WTC11 (cell line): ENCODE measurements at regions not wholly inside any gene's neighbourhood (a gene's known extent, or its start where the extent isn't known, plus 50 kb on each side); places are given as distances from the start of the nearest gene placed in this dataset.

Experiments used
- ATAC-seq: fragments of 200-7000 bp; cut with Tn5 transposase; 2 replicates; pipeline ENCODE4 v1.10.0; 2021; ENCODE audit warnings: mild to moderate bottlenecking, moderate library complexity
- CTCF ChIA-PET: fragments of 300-600 bp; sonication (Branson Sonifier 250); formaldehyde crosslinking; loops from one replicate; lab custom pipeline; 2021; ENCODE audit warnings: antibody characterized with exemption; lab: Charles Lee
- POLR2A ChIA-PET: fragments of 350-600 bp; sonication (Branson Sonifier 250); formaldehyde crosslinking; loops from one replicate; lab custom pipeline; 2021; ENCODE audit warnings: antibody characterized with exemption; lab: Charles Lee
- DNase-seq: peaks from one replicate; pipeline ENCODE4 v3.0.0; 2021; ENCODE audit warnings: low spot score
- H3K27ac Mint-ChIP-seq: 2 replicates; pipeline ENCODE4 v1.8.0; 2021; ENCODE audit warnings: mixed read lengths
- H3K27me3 Mint-ChIP-seq: 2 replicates; pipeline ENCODE4 v1.8.0; 2021; ENCODE audit warnings: low read depth, mild to moderate bottlenecking, moderate library complexity, mixed read lengths
- H3K36me3 Mint-ChIP-seq: 2 replicates; pipeline ENCODE4 v1.8.0; 2021; ENCODE audit warnings: mixed read lengths
- H3K4me1 Mint-ChIP-seq: 2 replicates; pipeline ENCODE4 v1.8.0; 2022; ENCODE audit warnings: mixed read lengths
- H3K4me3 Mint-ChIP-seq: 2 replicates; pipeline ENCODE4 v1.8.0; 2021; ENCODE audit warnings: mild to moderate bottlenecking, moderate library complexity, mixed read lengths
- H3K9me3 Mint-ChIP-seq: 2 replicates; pipeline ENCODE4 v1.8.0; 2021; ENCODE audit warnings: mixed read lengths
- EMX1 ChIP-seq: fragments of 250-450 bp; sonication (Bioruptor Pico); IDR thresholded peaks from 2 replicates; pipeline ENCODE4 v1.8.0; 2021; ENCODE audit warnings: mild to moderate bottlenecking
- GRHL2 ChIP-seq: fragments of 250-450 bp; sonication (Bioruptor Pico); IDR thresholded peaks from 2 replicates; pipeline ENCODE4 v1.8.0; 2022; ENCODE audit warnings: mild to moderate bottlenecking, moderate library complexity; ENCODE audit not compliant: insufficient replicate concordance, severe bottlenecking
- MYBL2 ChIP-seq: sonication (generic); formaldehyde crosslinking; IDR thresholded peaks from 2 replicates; pipeline ENCODE4 v1.8.1; 2023; ENCODE audit warnings: mild to moderate bottlenecking, moderate library complexity, missing genetic modification reagents
- PREB ChIP-seq: sonication (generic); formaldehyde crosslinking; IDR thresholded peaks from 2 replicates; pipeline ENCODE4 v1.8.1; 2022; ENCODE audit warnings: mild to moderate bottlenecking, missing genetic modification reagents, moderate library complexity, borderline replicate concordance
- RELA ChIP-seq: sonication (generic); formaldehyde crosslinking; IDR thresholded peaks from 2 replicates; pipeline ENCODE4 v1.8.1; 2022; ENCODE audit warnings: missing genetic modification reagents, mild to moderate bottlenecking, borderline replicate concordance
- SMAD4 ChIP-seq: sonication (generic); formaldehyde crosslinking; IDR thresholded peaks from 2 replicates; pipeline ENCODE4 v1.8.0; 2022; ENCODE audit warnings: mild to moderate bottlenecking, missing genetic modification reagents
- TEAD4 ChIP-seq: sonication (generic); formaldehyde crosslinking; IDR thresholded peaks from 2 replicates; pipeline ENCODE4 v1.8.0; 2022; ENCODE audit warnings: mild to moderate bottlenecking, missing genetic modification reagents
- USF2 ChIP-seq: sonication (generic); formaldehyde crosslinking; IDR thresholded peaks from 2 replicates; pipeline ENCODE4 v1.8.1; 2023; ENCODE audit warnings: mild to moderate bottlenecking, missing genetic modification reagents, moderate library complexity
- ZNF121 ChIP-seq: sonication (generic); formaldehyde crosslinking; IDR thresholded peaks from 2 replicates; pipeline ENCODE4 v1.8.0; 2023; ENCODE audit warnings: missing genetic modification reagents
- ZNF138 ChIP-seq: sonication (generic); formaldehyde crosslinking; conservative IDR thresholded peaks from 2 replicates; pipeline ENCODE4 v1.8.1; 2022; ENCODE audit warnings: mild to moderate bottlenecking, moderate library complexity, missing genetic modification reagents
- ZNF396 ChIP-seq: fragments of 250-450 bp; sonication (Bioruptor Pico); IDR thresholded peaks from 2 replicates; pipeline ENCODE4 v1.8.0; 2021; ENCODE audit warnings: mild to moderate bottlenecking, moderate library complexity, borderline replicate concordance
- ZNF671 ChIP-seq: fragments of 250-450 bp; sonication (Bioruptor Pico); IDR thresholded peaks from 2 replicates; pipeline ENCODE4 v1.8.0; 2021; ENCODE audit warnings: mild to moderate bottlenecking
- TF ChIP-seq, protein P1 (sequence below): sonication (generic); formaldehyde crosslinking; IDR thresholded peaks from 2 replicates; pipeline ENCODE4 v1.8.1; 2023; ENCODE audit warnings: mild to moderate bottlenecking, missing genetic modification reagents
- TF ChIP-seq, protein P2 (sequence below): sonication (generic); formaldehyde crosslinking; IDR thresholded peaks from 2 replicates; pipeline ENCODE4 v1.8.1; 2023; ENCODE audit warnings: mild to moderate bottlenecking, missing genetic modification reagents, borderline replicate concordance
- TF ChIP-seq, protein P3 (sequence below): fragments of 250-450 bp; sonication (Bioruptor Pico); IDR thresholded peaks from 2 replicates; pipeline ENCODE4 v1.9.0; 2021; ENCODE audit warnings: mild to moderate bottlenecking
- TF ChIP-seq, protein P4 (sequence below): sonication (generic); formaldehyde crosslinking; IDR thresholded peaks from 2 replicates; pipeline ENCODE4 v1.8.0; 2023; ENCODE audit warnings: mild to moderate bottlenecking, missing genetic modification reagents

GRCh38 chr12:77537663-77538062 lies 293.0 kb upstream of the NAV3 start:
- Mint-ChIP-seq H3K4me1 (no peaks in the 10 kb centered on the region), H3K27ac (no peak overlapping the region), H3K27me3 (no peaks in the 10 kb centered on the region), H3K9me3 (no peaks in the 10 kb centered on the region), H3K36me3 (no peaks in the 10 kb centered on the region), H3K4me3 (no peak overlapping the region)
- no peak for ATAC-seq
- no peak for TF ChIP-seq ZNF138 (CRISPR knock-in tag)
- TF ChIP-seq, protein P1, sequence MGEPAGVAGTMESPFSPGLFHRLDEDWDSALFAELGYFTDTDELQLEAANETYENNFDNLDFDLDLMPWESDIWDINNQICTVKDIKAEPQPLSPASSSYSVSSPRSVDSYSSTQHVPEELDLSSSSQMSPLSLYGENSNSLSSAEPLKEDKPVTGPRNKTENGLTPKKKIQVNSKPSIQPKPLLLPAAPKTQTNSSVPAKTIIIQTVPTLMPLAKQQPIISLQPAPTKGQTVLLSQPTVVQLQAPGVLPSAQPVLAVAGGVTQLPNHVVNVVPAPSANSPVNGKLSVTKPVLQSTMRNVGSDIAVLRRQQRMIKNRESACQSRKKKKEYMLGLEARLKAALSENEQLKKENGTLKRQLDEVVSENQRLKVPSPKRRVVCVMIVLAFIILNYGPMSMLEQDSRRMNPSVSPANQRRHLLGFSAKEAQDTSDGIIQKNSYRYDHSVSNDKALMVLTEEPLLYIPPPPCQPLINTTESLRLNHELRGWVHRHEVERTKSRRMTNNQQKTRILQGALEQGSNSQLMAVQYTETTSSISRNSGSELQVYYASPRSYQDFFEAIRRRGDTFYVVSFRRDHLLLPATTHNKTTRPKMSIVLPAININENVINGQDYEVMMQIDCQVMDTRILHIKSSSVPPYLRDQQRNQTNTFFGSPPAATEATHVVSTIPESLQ (CRISPR knock-in tag), result no peak
- TF ChIP-seq SMAD4 (CRISPR knock-in tag), result no peak
- TF ChIP-seq, protein P2, sequence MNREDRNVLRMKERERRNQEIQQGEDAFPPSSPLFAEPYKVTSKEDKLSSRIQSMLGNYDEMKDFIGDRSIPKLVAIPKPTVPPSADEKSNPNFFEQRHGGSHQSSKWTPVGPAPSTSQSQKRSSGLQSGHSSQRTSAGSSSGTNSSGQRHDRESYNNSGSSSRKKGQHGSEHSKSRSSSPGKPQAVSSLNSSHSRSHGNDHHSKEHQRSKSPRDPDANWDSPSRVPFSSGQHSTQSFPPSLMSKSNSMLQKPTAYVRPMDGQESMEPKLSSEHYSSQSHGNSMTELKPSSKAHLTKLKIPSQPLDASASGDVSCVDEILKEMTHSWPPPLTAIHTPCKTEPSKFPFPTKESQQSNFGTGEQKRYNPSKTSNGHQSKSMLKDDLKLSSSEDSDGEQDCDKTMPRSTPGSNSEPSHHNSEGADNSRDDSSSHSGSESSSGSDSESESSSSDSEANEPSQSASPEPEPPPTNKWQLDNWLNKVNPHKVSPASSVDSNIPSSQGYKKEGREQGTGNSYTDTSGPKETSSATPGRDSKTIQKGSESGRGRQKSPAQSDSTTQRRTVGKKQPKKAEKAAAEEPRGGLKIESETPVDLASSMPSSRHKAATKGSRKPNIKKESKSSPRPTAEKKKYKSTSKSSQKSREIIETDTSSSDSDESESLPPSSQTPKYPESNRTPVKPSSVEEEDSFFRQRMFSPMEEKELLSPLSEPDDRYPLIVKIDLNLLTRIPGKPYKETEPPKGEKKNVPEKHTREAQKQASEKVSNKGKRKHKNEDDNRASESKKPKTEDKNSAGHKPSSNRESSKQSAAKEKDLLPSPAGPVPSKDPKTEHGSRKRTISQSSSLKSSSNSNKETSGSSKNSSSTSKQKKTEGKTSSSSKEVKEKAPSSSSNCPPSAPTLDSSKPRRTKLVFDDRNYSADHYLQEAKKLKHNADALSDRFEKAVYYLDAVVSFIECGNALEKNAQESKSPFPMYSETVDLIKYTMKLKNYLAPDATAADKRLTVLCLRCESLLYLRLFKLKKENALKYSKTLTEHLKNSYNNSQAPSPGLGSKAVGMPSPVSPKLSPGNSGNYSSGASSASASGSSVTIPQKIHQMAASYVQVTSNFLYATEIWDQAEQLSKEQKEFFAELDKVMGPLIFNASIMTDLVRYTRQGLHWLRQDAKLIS (CRISPR knock-in tag), result no peak
- TF ChIP-seq, protein P3, sequence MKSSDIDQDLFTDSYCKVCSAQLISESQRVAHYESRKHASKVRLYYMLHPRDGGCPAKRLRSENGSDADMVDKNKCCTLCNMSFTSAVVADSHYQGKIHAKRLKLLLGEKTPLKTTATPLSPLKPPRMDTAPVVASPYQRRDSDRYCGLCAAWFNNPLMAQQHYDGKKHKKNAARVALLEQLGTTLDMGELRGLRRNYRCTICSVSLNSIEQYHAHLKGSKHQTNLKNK, result no peak
- TF ChIP-seq MYBL2 (CRISPR knock-in tag), result no peak
- TF ChIP-seq TEAD4 (CRISPR knock-in tag), result no peak
- no peak for TF ChIP-seq EMX1 (CRISPR knock-in tag)
- no peak for TF ChIP-seq ZNF121 (CRISPR knock-in tag)
- TF ChIP-seq ZNF396 (CRISPR knock-in tag), result no peak
- TF ChIP-seq RELA (CRISPR knock-in tag), result no peak
- no peak for TF ChIP-seq GRHL2
- TF ChIP-seq USF2 (CRISPR knock-in tag), result no peak
- TF ChIP-seq, protein P4, sequence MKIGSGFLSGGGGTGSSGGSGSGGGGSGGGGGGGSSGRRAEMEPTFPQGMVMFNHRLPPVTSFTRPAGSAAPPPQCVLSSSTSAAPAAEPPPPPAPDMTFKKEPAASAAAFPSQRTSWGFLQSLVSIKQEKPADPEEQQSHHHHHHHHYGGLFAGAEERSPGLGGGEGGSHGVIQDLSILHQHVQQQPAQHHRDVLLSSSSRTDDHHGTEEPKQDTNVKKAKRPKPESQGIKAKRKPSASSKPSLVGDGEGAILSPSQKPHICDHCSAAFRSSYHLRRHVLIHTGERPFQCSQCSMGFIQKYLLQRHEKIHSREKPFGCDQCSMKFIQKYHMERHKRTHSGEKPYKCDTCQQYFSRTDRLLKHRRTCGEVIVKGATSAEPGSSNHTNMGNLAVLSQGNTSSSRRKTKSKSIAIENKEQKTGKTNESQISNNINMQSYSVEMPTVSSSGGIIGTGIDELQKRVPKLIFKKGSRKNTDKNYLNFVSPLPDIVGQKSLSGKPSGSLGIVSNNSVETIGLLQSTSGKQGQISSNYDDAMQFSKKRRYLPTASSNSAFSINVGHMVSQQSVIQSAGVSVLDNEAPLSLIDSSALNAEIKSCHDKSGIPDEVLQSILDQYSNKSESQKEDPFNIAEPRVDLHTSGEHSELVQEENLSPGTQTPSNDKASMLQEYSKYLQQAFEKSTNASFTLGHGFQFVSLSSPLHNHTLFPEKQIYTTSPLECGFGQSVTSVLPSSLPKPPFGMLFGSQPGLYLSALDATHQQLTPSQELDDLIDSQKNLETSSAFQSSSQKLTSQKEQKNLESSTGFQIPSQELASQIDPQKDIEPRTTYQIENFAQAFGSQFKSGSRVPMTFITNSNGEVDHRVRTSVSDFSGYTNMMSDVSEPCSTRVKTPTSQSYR, result no peak
- no peak for TF ChIP-seq ZNF671 (CRISPR knock-in tag)
- TF ChIP-seq PREB (CRISPR knock-in tag), result no peak
- POLR2A ChIA-PET, result no interaction called here
- CTCF ChIA-PET, result no interaction called here
- DNase-seq, result no peak
